ENCODE measurements at regions not wholly inside any gene's neighbourhood (a gene's known extent, or its start where the extent isn't known, plus 50 kb on each side); places are given as distances from the start of the nearest gene placed in this dataset.
"Not testable (repeated sequence)": the region's sequence is repeated elsewhere in the genome, so short reads cannot be mapped to it uniquely, and the experiment has no call there.

GRCh38 chr16:29321585-29321984, 84.9 kb downstream of the NPIPB11 start:
- no peaks in the 10 kb centered on the region for H3K36me3 ChIP-seq
- no peak for TF ChIP-seq POLR2A (IDR thresholded peaks at IDR 0.05)
- no peak for TF ChIP-seq CTCF (IDR thresholded peaks at IDR 0.05)
- H3K27me3 ChIP-seq, result no peaks in the 10 kb centered on the region
- no peak overlapping the region for H3K27ac ChIP-seq
- intact Hi-C loops (cut with DNase I; ENCODE audit: low total_unique reads), result no loop called here
- no peak overlapping the region for H3K4me3 ChIP-seq
- no peak for DNase-seq
- no peaks in the 10 kb centered on the region for H3K9me3 ChIP-seq
- H3K4me1 ChIP-seq, result peaks cover 0 to 5% of the 10 kb centered on the region in 2 donors

- Histone ChIP-seq H3K27ac (no peak overlapping the region), H3K4me3 (no peak overlapping the region), H3K4me1 (peaks cover 0 to 5% of the 10 kb centered on the region in 2 donors), H3K36me3 (no peaks in the 10 kb centered on the region), H3K27me3 (no peaks in the 10 kb centered on the region), H3K9me3 (no peaks in the 10 kb centered on the region)
- no peak for TF ChIP-seq CTCF (IDR thresholded peaks at IDR 0.05)
- TF ChIP-seq POLR2A (IDR thresholded peaks at IDR 0.05), result no peak
- intact Hi-C loops (cut with DNase I; ENCODE audit: low total_unique reads), result no loop called here
- DNase-seq, result no peak
Measured at GRCh38 chr16:29321000-29321393, 85.5 kb downstream of the NPIPB11 start.

GRCh38 chr16:29320274-29320999, 86.1 kb downstream of the NPIPB11 start:
- Histone ChIP-seq H3K27ac (no peak overlapping the region), H3K36me3 (no peaks in the 10 kb centered on the region), H3K4me3 (no peak overlapping the region), H3K4me1 (peaks cover 0 to 5% of the 10 kb centered on the region in 2 donors), H3K27me3 (no peaks in the 10 kb centered on the region), H3K9me3 (no peaks in the 10 kb centered on the region)
- intact Hi-C loops (cut with DNase I; ENCODE audit: low total_unique reads), result no loop called here
- DNase-seq, result no peak
- TF ChIP-seq POLR2A (IDR thresholded peaks at IDR 0.05) (no peak), CTCF (IDR thresholded peaks at IDR 0.05) (no peak)

- Histone ChIP-seq H3K27ac (no peak overlapping the region), H3K36me3 (no peaks in the 10 kb centered on the region), H3K4me1 (peaks cover 0 to 5% of the 10 kb centered on the region in 2 donors), H3K27me3 (no peaks in the 10 kb centered on the region), H3K9me3 (no peaks in the 10 kb centered on the region), H3K4me3 (no peak overlapping the region)
- no peak for DNase-seq
- intact Hi-C loops (cut with DNase I; ENCODE audit: low total_unique reads), result no loop called here
- TF ChIP-seq CTCF (IDR thresholded peaks at IDR 0.05) (no peak), POLR2A (IDR thresholded peaks at IDR 0.05) (no peak)
Measured at GRCh38 chr16:29319726-29320125, 86.8 kb downstream of the NPIPB11 start.

GRCh38 chr16:29318561-29318968, 87.9 kb downstream of the NPIPB11 start:
- H3K27me3 ChIP-seq; H3K36me3 ChIP-seq; H3K9me3 ChIP-seq; H3K4me1 ChIP-seq; H3K4me3 ChIP-seq; intact Hi-C loops (cut with DNase I; ENCODE audit: low total_unique reads): not testable (repeated sequence)
- DNase-seq, result peak; percentile 71
- H3K27ac ChIP-seq, result peak overlapping the region; percentile 39 to 49

All from uterus (tissue), 3 donors.